GM18868 (cell line): ENCODE measurements at regions not wholly inside any gene's neighbourhood (a gene's known extent, or its start where the extent isn't known, plus 50 kb on each side); places are given as distances from the start of the nearest gene placed in this dataset.
"Not testable (repeated sequence)": the region's sequence is repeated elsewhere in the genome, so short reads cannot be mapped to it uniquely, and the experiment has no call there.

Experiments used
- ATAC-seq: cut with Tn5 transposase; IDR thresholded peaks from one replicate; pipeline ENCODE4 v1.9.1; 2021; ENCODE audit warnings: mild to moderate bottlenecking, moderate library complexity; ENCODE audit not compliant: unreplicated experiment

DNA sequence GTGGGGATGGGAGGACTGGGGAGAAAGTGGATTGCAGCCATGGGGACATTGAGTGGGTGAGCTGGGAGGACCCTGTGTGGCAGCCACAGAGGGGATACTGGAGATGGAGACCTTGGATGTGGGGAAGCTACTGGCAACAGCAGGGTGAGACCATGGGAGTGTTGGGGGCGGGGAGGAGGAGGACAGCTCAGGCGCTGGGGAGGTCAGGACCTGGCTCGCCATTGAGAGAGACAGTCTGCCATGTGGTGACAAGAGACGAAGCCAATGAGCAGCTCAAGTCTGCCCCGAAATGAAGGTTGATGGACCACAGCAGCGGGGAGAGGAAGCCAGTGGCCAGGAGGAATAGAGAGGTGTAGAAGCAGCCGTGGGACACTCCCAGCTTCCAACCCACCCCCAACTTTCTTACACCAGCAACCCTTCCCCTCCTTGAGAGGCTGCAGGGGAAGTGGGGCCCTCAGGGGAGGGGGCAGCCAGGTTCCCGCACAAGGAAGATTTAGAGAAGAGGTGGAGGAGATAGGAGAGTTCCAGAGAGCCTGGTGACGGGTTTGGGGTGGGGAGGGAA is 118.1 kb downstream of the ASB7 start:
- no peak for ATAC-seq

GRCh38 chr15:100721758-100722550 is 119.6 kb downstream of the ASB7 start:
- no peak for ATAC-seq

GRCh38 chr15:100722551-100723314 is 120.3 kb downstream of the ASB7 start:
- ATAC-seq, result no peak

DNA sequence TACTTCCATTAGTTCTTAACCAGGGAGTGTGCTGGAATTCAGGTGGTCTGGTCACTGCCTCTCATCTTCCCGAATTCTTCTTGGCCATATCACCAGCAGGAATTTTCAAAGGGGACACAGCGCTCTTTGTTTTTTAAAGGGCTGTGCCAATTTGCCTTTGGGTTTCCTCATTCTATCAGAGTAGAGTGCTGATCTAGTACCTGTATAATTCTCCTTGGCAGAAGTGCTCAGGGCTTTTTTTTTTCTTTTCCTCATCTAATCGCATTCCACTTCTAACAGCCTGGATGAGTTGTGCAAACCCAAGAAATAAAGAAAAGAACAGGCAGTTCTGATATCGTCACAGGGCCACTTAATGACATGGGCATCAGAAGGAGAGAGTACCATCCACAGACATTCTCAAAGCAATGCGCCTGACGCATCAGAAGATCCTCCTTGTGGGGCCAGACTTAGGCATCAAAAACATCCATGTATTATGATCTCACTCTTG is 121.0 kb downstream of the ASB7 start:
- ATAC-seq, result no peak

DNA sequence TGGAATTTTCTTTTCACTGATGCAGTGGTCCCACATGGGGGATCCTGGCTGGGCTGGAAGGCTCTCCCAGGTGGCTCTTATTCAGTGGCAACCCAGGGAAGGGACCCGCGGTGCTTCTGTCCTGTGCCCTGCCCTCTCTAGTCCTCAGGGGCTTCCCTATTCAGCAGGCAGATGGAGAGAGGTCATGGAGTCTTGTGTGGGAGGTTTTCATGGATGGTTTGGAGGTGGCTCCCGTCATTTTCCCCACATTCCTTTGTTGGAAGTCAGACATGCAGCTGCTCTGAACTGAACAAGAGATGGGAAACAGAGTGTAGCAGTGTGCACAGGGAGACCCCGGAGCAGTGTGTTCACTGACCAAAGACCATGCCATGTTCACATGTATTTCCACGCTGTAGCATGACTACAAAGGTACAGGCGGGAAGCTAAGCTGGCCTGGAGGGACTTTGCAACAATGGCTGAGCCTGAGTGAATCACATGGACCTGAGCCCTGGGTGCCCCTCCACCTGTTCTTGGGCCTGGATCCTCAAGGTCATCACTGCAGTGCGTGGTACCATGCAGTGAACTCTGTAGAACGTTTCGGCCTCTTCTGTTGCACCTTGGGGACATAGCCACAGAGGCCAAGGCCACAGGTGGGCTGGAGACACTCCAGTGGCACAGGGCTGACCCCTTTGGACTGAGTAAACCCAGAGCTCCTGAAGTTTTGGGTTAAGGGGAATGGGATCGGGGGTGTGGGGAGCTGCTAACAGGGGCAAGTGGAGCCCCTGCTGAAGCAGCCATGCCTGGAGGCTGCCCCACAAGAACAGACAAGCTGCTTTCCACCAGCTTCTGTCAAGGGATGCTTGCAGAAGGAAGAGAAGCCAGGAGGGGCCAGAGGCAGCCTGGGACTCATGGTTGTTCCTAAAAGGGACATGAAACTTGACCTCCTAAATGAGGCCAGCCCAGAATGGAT is 123.0 kb downstream of the ASB7 start:
- no peak for ATAC-seq

- ATAC-seq, result no peak
Measured at GRCh38 chr15:100726070-100726420, 123.7 kb downstream of the ASB7 start.

DNA sequence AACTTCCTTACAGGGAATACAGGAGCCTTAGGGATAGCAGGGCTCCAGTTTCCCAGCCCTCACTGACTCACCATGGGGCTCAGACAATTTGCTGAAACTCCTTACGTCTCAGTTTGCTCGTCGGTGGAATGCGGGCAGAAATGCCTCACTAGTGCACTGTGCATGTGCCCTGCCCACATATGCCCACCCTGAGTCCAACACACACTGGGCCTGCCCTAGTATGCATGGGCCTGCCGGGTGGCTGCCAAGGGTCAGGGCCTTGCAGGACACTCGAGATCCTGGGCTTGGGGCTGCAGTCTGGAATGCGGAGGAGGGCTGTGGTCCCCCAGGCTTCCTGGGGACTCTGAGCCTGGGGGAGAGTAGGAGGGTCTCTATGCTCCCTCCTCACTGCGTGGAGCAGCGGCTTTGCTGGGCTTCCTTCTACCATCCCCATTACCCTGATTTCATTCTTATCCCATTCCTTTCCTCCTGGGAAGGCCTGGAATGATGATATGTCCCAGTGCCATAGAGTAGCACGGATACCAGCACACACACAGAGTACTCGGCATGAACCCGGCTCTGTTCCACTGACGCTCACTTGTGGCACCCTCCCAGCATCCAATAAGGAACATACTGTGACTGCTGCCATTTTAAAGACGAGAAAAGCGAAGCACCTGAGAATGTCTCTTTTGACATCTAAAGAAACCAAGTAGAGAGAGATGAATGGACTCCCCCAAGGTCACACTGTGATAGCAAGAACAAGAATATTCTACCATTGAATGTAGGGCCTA is 124.2 kb downstream of the ASB7 start:
- ATAC-seq, result no peak

DNA sequence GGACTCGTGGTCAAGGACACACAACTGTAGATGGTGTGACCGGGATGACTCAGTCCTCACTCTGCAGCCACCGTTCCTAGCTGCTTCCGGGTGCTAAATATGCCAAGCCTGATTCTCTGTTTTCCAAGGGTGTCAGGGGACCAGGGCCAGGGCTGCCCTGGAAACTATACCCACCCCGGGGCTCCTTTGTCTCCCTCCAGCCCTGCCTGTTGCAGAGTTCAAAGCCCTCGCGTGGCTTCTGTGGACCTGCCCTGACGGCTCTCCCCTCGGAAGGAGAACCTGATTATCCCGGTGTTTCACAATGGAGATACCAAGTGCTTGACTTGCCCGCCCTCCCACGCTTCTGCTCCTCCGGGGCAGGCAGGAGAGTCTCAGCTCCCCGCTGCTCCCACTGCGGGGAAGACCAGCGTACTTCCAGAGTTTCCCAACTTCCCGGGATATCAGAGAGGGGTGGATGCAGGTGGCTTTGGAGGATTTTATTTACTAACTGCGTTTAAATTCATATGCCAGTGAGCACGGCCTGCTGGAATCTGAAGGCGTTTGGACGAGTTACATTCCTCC is 125.0 kb downstream of the ASB7 start:
- ATAC-seq, result no peak

DNA sequence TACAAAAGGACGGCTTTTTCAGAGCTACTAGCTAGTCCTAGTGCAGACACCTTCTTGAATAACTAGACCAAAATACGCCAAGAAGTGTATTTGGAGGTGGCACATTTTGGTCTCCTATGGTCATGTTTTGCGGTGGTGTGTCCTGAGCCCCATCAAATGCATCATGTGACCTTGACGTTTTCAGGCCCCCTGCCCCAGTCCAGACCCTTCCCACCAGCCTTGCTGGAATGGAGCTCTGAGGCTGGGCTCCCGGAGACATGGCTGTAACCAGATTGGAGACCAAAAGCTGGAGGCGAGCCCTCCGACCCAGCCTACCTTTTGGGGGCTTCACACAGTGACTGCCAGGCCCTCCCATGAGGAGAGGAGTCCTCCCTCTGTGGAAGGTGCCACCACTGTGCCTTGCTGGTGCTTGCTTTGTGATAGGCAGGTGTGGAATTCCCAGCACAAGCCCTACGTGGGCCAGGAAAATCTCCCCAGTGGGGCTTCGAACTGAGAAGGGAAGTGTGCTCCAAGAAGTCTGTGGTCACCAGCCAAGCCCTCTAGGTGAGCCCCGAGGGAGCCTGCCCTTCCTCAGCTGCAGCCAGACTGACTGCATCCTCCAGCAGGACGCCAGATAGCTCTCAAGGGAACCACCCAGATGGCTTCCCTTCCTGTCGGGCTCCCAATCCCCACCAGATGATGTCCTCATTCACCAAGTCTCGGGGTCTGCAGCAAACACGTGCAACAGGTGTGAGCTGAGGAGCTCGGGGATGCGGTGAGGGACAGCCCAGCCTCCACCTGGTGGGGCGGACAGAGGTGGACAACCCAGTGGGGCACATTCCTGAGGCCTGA is 126.2 kb downstream of the ASB7 start:
- ATAC-seq, result no peak

DNA sequence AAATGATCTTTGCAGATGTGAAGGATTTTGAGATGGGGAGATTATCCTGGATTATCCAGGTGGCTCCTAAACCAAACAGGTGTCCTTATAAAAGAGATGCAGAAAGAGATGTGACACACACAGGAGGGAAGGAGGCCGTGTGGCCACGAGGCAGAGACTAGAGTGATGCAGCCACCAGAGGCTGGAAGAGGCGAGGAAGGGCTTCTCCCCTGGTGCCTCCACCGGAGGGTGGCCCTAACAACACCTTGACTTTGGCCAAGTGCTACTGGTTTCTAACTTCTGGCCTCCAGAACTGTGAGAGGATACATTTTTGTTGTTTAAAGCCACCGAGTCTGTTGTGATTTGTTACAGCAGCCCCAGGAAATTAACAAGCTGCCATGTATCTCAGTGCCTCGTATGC is 127.1 kb downstream of the ASB7 start:
- no peak for ATAC-seq

DNA sequence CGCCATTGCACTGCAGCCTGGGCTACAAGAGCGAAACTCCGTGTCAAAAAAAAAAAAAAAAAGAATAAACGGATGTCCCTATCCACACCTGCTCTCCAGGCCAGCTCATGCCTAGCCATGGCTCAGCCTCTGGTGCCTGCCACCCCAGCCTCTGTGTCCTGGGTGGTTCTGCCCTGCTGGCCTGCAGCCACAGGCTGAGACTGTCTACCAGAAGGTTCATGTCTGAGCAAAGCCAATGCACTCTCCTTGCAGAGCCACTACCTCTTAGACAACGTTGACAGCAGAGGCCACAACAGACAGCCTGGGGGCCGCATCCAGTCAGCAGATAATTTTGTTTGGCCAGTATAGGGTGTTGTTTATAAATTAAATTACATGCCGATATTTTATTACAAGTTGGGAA is 127.7 kb downstream of the ASB7 start:
- no peak for ATAC-seq

- ATAC-seq, result no peak
Measured at GRCh38 chr15:100730655-100731266, 128.4 kb downstream of the ASB7 start.

- no peak for ATAC-seq
Measured at GRCh38 chr15:100731267-100732152, 129.1 kb downstream of the ASB7 start.

DNA sequence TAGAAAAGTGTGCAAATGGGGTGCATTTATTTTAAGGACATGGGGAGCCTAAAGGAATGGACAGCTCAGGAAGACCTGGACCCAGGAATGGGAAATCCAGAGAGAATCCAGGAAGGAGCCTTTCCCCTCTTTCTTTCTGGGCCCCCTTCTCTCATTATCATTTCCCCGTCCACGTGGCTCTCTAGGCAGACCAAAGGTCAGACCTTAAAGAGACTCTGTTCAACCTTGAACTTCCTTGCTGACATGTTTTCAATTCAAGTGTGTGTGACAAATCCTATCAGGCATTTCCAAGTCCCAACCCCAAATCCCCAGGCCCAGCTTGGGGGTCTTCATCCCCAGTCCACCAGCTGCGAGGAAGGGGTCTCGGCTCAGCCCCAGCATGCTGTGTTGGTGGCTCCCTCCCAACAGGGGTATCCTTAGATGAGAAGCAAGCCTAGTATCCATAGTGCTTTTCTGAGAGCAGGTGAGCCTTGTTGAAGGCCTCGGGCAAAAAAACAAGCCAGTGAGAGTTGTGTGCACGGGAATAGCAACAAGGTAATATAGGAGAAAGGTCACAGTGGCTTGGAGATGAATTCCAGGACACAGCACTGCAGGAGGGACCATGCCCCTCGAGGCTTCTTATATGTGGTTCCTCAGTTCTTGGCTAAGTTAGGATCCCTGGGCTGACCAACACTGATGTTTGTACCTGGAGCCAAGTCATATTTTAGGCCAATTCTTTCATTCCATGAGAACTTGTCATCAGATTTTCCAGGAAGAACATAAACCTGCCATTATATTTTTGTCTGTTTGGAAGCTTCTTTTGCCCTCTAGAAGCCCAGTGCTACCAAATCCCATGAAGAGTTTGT is 130.0 kb downstream of the ASB7 start:
- ATAC-seq, result no peak

DNA sequence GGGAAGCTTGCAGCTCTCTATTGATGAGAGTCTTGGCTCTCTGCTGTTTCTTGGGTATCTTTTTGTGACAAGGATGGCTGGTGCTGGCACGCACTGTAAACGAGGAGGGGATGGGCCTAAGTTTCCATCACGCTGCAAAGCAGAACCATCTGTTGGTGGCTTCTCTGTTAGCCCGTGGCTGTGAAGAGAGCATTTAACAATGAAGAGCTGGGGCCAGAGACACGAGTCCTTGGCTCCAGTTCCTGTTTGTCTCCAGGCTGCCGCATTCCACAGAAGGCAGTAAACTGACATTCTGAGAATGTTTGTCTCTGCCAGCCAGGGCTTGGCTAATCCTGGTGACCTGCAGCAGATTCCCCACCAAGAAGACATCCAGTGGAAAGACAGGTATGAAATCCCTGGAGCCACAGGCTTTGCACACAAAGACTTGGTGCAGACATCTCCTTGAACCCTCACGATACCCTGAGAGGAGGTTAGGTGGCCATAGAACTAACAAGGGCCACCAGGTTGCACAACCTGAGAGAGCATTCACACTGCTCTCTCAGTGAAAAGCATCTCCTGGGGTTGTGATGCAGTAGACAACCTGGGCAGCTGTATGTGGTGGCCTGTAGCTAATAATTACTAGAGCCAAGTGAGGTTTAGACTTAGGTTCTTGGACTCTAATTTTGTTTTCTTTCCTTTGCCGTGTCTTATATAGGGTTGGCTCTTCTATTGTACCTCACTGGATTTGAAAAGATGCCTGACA is 130.9 kb downstream of the ASB7 start:
- ATAC-seq, result no peak

GRCh38 chr15:100733843-100734185 is 131.4 kb downstream of the ASB7 start:
- ATAC-seq, result not testable (repeated sequence)
